ENCODE measurements at regions not wholly inside any gene's neighbourhood (a gene's known extent, or its start where the extent isn't known, plus 50 kb on each side); places are given as distances from the start of the nearest gene placed in this dataset.

DNA sequence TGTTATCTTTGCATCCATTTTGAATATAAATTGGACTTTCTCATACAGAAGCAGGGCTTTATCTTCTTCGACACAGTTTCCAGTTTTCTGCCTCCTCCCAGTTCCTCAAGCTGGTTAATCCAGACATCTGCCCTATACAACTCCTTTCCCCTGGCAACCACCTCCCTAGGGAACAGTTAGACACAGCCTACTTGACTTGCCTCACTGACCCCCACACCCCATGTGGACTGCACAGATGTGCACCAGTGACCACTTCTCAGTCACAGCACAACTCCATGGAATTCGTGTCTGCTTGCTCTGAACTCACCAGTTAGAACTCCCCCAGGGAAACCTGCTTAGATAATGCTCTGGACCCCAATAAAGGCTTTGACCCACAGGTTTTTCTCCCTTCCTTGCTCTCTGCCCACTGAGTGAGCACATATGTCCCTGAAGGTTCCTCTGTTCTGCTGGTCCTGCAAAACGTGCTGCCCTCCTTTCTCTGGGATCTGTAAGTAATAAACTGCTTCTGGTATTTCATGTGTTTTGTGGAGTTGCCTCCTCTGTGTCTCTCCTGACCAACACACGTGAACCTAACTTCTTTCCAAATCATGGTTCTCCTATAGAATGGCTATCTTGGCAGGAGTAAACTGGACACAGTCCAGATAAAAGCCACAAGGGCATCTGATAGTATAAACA, 351.2 kb downstream of the CD83 start:
- H3K27ac ChIP-seq (ENCODE audit: low read length) = no peak overlapping the region
- H3K9me2 ChIP-seq (ENCODE audit: insufficient read depth, low read length) = no peaks in the 10 kb centered on the region
- no peaks in the 10 kb centered on the region for H3F3A ChIP-seq (ENCODE audit: insufficient read depth, low read length, poor library complexity, severe bottlenecking)
- H3K9me3 ChIP-seq (ENCODE audit: low read length) = peaks cover 4% of the 10 kb centered on the region
- TF ChIP-seq POLR2AphosphoS5 (IDR thresholded peaks at IDR 0.05) (no peak), SMC3 (conservative IDR thresholded peaks at IDR 0.05; ENCODE audit: poor library complexity) (no peak), TAF1 (IDR thresholded peaks at IDR 0.05; ENCODE audit: low read depth) (no peak), RAD21 (conservative IDR thresholded peaks at IDR 0.05) (no peak), REST (IDR thresholded peaks at IDR 0.05; ENCODE audit: borderline replicate concordance) (no peak), EP300 (conservative IDR thresholded peaks at IDR 0.05; ENCODE audit: poor library complexity, severe bottlenecking) (no peak), EZH2 (IDR thresholded peaks at IDR 0.05; ENCODE audit: borderline replicate concordance, insufficient read depth, low read length, poor library complexity, severe bottlenecking) (no peak), CTCF (IDR thresholded peaks at IDR 0.05; ENCODE audit: poor library complexity, severe bottlenecking) (no peak)
- no peak overlapping the region for H3K4me3 ChIP-seq (ENCODE audit: low read length)
- no peaks in the 10 kb centered on the region for H3K27me3 ChIP-seq (ENCODE audit: insufficient read depth, low read depth, low read length)
- no peak overlapping the region for H3K9ac ChIP-seq (ENCODE audit: low read length)
- no peaks in the 10 kb centered on the region for H3K79me2 ChIP-seq (replicated peaks; ENCODE audit: insufficient read depth, low read length)
- H2AFZ ChIP-seq (ENCODE audit: low read depth, low read length) = no peak overlapping the region
- H3K36me3 ChIP-seq (ENCODE audit: insufficient read depth, low read length) = no peaks in the 10 kb centered on the region
- H3K4me2 ChIP-seq (ENCODE audit: low read length) = no peak overlapping the region
- H4K20me1 ChIP-seq (ENCODE audit: insufficient read depth) = no peaks in the 10 kb centered on the region

DNA sequence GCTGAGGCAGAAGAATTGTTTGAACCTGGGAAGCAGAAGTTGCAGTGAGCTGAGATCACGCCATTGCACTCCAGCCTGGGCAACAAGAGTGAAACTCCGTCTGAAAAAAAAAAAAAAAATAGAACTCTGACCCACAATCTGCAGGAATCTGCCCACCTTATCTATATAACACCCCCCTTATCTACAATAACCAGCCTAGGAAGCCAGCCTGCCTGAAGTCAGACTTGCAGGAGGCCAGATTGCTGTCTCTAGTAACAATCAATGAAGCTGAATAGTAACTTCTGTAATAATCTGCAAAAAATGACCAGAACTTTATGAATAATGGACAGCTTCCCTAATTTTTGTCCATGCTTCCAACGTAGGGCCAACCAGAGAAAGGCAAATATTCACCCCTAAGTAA, 352.5 kb downstream of the CD83 start:
- Histone ChIP-seq H3K9ac (ENCODE audit: low read length) (no peak overlapping the region), H3K79me2 (replicated peaks; ENCODE audit: insufficient read depth, low read length) (no peaks in the 10 kb centered on the region), H4K20me1 (ENCODE audit: insufficient read depth) (no peaks in the 10 kb centered on the region), H3K27ac (ENCODE audit: low read length) (no peak overlapping the region), H3K36me3 (ENCODE audit: insufficient read depth, low read length) (no peaks in the 10 kb centered on the region), H3K27me3 (ENCODE audit: insufficient read depth, low read depth, low read length) (no peaks in the 10 kb centered on the region), H3K4me2 (ENCODE audit: low read length) (no peak overlapping the region), H3F3A (ENCODE audit: insufficient read depth, low read length, poor library complexity, severe bottlenecking) (no peaks in the 10 kb centered on the region), H3K9me3 (ENCODE audit: low read length) (peaks cover 4% of the 10 kb centered on the region), H3K4me3 (ENCODE audit: low read length) (no peak overlapping the region), H3K9me2 (ENCODE audit: insufficient read depth, low read length) (no peaks in the 10 kb centered on the region), H2AFZ (ENCODE audit: low read depth, low read length) (no peak overlapping the region)
- TF ChIP-seq REST (IDR thresholded peaks at IDR 0.05; ENCODE audit: borderline replicate concordance) = no peak
